Lower lobe of right lung (tissue), 2 donors: ENCODE measurements at regions not wholly inside any gene's neighbourhood (a gene's known extent, or its start where the extent isn't known, plus 50 kb on each side); places are given as distances from the start of the nearest gene placed in this dataset.

Experiments used
- ATAC-seq, 2 donors: fragments of 200-7000 bp; cut with Tn5 transposase; one replicate each; pipeline ENCODE4 v1.9.1; 2020 to 2022; ENCODE audit warnings: mild to moderate bottlenecking in 2 of 2, moderate library complexity in 2 of 2
- DNase-seq: peaks from one replicate; pipeline ENCODE4 v3.0.0-alpha.2; 2020
- H3K27ac ChIP-seq: fragments of 200-600 bp; one replicate; pipeline ENCODE4 v1.8.0; 2022
- H3K27me3 ChIP-seq: fragments of 200-600 bp; one replicate; pipeline ENCODE4 v1.8.0; 2022; ENCODE audit warnings: low read depth
- H3K36me3 ChIP-seq: fragments of 200-600 bp; one replicate; pipeline ENCODE4 v1.8.0; 2022; ENCODE audit warnings: mild to moderate bottlenecking
- H3K4me1 ChIP-seq: fragments of 200-600 bp; one replicate; pipeline ENCODE4 v1.8.0; 2022
- H3K4me3 ChIP-seq: fragments of 200-600 bp; one replicate; pipeline ENCODE4 v1.8.0; 2022; ENCODE audit warnings: mild to moderate bottlenecking
- H3K9me3 ChIP-seq: fragments of 200-600 bp; one replicate; pipeline ENCODE4 v1.8.0; 2022
- intact Hi-C: fragments of 100-400 bp; cut with DNase I; formaldehyde crosslinking; loops from one replicate; pipeline ENCODE4 v1.11.0; 2022
- TF ChIP-seq, protein P1 (sequence below): fragments of 200-600 bp; IDR thresholded peaks from one replicate; pipeline ENCODE4 v1.8.0; 2022; ENCODE audit warnings: antibody characterized with exemption, mild to moderate bottlenecking
- donor health status: DM: no; HTN: yes; CAD: no; lungs with severe emphysema.

DNA sequence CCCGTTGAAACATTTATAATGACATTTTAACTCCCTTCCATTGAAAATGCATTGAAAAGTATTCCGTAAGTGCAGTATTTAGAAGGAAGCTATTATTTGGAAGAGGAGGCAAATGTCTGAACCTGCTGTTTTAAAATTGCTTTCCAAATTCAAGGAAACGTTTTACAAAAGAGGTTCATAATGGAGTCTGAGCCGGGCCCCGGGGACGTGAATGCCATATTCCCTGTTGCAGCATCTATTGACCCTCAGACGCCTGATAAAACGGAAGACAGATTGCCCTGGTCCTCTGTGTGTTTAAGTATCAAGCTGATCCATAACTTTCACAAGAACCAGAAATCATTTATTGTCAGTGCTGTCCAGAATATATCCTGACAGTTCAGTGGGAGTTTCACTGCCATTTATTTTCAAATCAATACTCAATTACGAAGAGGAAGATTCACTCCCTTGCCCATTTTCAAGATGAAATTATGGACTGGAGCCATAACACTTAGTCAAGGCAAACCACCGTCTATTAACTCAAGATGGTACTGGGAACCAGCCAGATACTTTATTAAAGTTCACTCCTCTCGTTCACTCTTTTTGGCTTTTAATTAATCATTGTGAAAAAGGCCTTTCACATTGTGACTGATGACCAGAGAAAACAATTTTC lies 435.7 kb upstream of the PFKP start:
- H3K4me3 ChIP-seq, result no peak overlapping the region
- TF ChIP-seq, protein P1, sequence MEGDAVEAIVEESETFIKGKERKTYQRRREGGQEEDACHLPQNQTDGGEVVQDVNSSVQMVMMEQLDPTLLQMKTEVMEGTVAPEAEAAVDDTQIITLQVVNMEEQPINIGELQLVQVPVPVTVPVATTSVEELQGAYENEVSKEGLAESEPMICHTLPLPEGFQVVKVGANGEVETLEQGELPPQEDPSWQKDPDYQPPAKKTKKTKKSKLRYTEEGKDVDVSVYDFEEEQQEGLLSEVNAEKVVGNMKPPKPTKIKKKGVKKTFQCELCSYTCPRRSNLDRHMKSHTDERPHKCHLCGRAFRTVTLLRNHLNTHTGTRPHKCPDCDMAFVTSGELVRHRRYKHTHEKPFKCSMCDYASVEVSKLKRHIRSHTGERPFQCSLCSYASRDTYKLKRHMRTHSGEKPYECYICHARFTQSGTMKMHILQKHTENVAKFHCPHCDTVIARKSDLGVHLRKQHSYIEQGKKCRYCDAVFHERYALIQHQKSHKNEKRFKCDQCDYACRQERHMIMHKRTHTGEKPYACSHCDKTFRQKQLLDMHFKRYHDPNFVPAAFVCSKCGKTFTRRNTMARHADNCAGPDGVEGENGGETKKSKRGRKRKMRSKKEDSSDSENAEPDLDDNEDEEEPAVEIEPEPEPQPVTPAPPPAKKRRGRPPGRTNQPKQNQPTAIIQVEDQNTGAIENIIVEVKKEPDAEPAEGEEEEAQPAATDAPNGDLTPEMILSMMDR, result no peak
- no peak overlapping the region for H3K27ac ChIP-seq
- H3K27me3 ChIP-seq, result no peaks in the 10 kb centered on the region
- no peak for ATAC-seq
- no peaks in the 10 kb centered on the region for H3K4me1 ChIP-seq
- H3K9me3 ChIP-seq, result no peaks in the 10 kb centered on the region
- no peak for DNase-seq
- intact Hi-C loops, result no loop called here
- no peaks in the 10 kb centered on the region for H3K36me3 ChIP-seq

DNA sequence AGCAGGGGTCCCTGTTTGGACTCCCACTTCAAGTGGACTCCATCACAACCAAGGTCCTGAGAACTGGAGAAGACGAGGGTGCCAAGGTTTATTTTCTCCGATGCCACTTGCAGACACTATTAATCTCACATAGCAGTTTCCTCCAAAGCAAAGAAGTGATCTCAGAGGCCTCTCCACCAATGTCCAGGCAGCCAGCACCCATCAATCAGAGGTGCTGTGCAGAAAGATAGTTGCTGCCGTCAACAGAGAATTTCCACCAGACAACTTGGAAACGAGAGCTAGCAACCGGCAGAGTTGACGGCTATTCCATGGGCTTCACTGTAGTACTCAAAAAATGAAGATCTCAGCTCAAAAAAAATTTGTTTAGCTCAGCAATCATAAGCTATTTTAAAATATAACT lies 438.6 kb upstream of the PFKP start:
- ATAC-seq (no peak), DNase-seq (no peak)
- no peak overlapping the region for H3K27ac ChIP-seq
- no peak overlapping the region for H3K4me3 ChIP-seq
- no peaks in the 10 kb centered on the region for H3K9me3 ChIP-seq
- TF ChIP-seq, protein P1, result no peak
- H3K27me3 ChIP-seq, result no peaks in the 10 kb centered on the region
- intact Hi-C loops, result no loop called here
- H3K36me3 ChIP-seq, result no peaks in the 10 kb centered on the region
- H3K4me1 ChIP-seq, result no peaks in the 10 kb centered on the region

DNA sequence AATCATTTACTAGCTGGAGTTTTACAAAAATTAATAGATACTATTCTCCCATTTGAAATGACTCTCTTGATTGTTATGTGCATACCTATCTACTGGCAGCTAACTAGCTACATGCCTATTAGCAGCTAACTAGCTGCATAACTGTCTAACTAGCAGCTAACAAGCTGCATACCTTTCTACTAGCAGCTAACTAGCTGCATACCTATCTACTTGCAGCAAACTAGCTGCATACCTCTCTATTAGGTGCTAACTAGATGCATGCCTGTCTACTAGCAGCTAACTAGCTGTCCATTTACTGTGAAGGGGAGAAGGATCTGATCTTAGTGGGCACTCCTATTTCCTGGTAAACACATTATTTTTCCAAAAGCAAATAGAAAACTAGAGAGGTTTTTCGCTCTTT lies 439.4 kb upstream of the PFKP start:
- H3K9me3 ChIP-seq, result no peaks in the 10 kb centered on the region
- no peak overlapping the region for H3K27ac ChIP-seq
- no peaks in the 10 kb centered on the region for H3K27me3 ChIP-seq
- H3K4me1 ChIP-seq, result no peaks in the 10 kb centered on the region
- intact Hi-C loops, result no loop called here
- TF ChIP-seq, protein P1, result no peak
- H3K4me3 ChIP-seq, result no peak overlapping the region
- DNase-seq (no peak), ATAC-seq (no peak)
- H3K36me3 ChIP-seq, result no peaks in the 10 kb centered on the region

DNA sequence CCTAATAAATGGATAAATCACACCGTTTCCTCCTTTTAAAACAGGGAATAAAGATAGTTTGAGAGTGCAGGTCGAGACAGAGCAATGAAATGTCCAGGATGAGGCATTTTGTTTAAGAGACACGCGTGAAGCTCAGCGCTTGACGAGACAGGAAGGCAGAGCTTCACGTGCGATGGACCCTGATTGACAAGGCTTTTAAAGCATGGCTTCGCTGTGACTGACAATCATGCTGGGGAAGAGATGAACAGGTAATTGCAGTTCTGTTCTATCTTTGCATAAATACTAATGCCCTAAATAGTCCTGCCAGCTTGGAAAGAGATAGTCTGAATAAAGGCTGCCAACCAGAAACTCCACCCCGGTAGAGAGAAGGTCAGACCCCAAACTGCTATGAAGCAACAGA lies 442.3 kb upstream of the PFKP start:
- no peak overlapping the region for H3K4me3 ChIP-seq
- DNase-seq, result no peak
- H3K4me1 ChIP-seq, result no peaks in the 10 kb centered on the region
- H3K36me3 ChIP-seq, result no peaks in the 10 kb centered on the region
- no peaks in the 10 kb centered on the region for H3K9me3 ChIP-seq
- no peaks in the 10 kb centered on the region for H3K27me3 ChIP-seq
- TF ChIP-seq, protein P1, result no peak
- ATAC-seq, result no peak
- intact Hi-C loops, result no loop called here
- no peak overlapping the region for H3K27ac ChIP-seq

DNA sequence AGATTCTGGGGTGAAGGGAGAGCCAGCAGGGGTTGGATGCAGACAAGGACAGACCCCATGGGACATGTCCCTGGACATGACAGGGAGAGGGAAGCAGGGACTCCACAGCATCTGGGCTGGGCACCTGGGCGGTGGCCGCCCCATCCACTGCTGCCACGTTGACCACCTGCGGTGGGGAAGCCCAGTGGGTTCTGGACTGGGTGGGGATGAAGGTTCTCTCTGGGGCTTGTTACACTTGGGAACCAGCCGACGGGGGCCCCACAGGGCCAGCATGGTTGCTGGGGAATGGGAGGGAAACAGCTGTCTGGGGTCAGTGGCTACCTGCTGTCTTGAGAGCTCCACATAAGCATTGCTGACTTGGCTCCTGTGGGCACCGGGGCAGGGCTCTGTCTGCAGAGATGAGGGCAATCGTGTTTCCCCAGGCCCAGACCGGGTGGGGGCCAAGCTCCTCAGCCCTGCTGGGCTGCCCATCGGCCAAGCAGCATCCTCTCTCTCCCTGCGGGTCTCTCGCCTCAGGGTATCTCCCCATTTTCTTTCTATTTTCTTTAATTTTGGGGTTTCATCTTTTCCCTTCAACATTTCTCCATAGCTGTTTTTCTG lies 443.6 kb upstream of the PFKP start:
- ATAC-seq (peak in 1 of 2 donors; percentile 29), DNase-seq (no peak)
- no peak overlapping the region for H3K27ac ChIP-seq
- H3K36me3 ChIP-seq, result no peaks in the 10 kb centered on the region
- H3K4me1 ChIP-seq, result no peaks in the 10 kb centered on the region
- TF ChIP-seq, protein P1, result no peak
- no peaks in the 10 kb centered on the region for H3K9me3 ChIP-seq
- intact Hi-C loops, result no loop called here
- H3K4me3 ChIP-seq, result no peak overlapping the region
- H3K27me3 ChIP-seq, result no peaks in the 10 kb centered on the region
